ENCODE measurements at regions not wholly inside any gene's neighbourhood (a gene's known extent, or its start where the extent isn't known, plus 50 kb on each side); places are given as distances from the start of the nearest gene placed in this dataset.

- no peak for DNase-seq
These were observed 206.5 kb upstream of the PDE10A start for GRCh38 chr6:165869526-165869925.

- DNase-seq: no peak
These were observed 201.9 kb upstream of the PDE10A start for GRCh38 chr6:165864925-165865324.

DNA sequence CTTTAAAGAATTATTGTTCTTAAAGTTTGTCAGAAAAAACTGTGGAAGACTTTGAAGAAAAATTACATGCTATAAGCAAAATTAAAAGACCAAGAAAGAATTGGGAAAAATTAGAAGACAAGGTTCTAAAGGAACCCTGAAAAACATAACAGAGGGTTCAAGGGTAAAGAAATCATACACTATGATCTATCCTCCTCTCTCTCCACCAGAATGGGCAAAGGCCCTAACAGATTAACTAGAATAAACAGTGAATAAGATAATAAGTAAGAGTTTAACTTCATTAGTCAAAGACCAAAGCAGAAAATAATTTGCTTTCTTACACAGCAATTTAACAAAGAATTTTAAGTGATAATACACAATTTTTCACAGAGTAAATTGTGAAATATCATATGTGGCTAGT is 201.2 kb upstream of the PDE10A start:
- DNase-seq: no peak

DNA sequence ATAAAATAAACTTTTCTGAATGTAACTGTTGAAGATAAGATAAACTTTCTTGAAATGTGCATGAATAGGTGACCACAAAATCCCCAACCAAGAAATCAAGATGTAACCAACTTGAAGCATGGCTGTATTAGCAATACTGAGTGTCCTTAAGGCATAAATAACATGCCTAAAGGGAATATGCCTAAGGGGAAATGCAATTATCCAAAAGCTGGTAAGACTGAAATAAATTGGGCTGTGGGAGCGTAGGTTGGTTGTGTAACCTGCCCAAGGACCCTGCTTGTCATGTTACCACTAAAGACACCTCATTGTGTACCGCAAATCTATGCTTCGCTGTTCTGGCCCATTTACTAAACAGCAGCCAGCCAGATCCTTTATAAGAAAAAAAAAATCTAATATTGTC is 200.8 kb upstream of the PDE10A start:
- no peak for DNase-seq

DNA sequence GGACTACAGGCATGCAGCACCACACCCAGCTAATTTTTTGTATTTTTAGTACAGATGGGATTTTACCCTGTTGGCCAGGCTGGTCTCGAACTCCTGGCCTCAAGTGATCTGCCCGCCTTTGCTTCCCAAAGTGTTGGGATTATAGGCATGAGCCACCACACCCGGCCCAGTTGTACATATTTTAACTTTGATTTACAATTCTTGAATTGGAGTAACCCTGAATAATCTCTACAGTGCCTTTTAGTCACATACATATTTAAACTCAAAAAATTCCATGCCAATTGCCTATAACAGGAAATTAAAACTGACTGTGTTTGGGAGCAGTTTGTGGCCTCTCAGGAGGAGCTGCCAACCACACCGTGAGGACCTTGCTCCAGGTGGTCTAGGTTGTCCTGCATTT is 199.8 kb upstream of the PDE10A start:
- no peak for DNase-seq

GRCh38 chr6:165861226-165861625 is 198.2 kb upstream of the PDE10A start:
- no peak for DNase-seq

- no peak for DNase-seq
These were observed 195.5 kb upstream of the PDE10A start for GRCh38 chr6:165858586-165858985.

DNA sequence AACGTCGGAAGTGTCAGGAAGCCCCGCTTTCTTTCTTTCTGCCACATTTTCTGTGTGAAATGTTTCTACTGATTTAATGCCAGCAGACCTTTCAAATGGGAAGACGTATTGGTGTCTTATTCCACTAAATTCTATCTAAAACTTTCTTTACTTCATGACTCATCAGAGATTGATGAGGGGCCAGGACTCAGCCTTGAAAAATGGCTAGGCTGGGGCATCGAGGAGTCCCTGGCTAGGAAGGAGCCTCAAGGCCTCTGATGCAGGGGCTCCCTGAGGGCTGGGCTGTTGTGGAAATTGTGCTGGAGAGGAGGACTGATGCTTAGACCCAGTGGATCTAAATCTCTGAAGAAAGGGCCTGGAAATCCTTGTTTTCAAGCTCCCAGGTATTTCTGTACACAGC is 192.8 kb upstream of the PDE10A start:
- no peak for DNase-seq

DNA sequence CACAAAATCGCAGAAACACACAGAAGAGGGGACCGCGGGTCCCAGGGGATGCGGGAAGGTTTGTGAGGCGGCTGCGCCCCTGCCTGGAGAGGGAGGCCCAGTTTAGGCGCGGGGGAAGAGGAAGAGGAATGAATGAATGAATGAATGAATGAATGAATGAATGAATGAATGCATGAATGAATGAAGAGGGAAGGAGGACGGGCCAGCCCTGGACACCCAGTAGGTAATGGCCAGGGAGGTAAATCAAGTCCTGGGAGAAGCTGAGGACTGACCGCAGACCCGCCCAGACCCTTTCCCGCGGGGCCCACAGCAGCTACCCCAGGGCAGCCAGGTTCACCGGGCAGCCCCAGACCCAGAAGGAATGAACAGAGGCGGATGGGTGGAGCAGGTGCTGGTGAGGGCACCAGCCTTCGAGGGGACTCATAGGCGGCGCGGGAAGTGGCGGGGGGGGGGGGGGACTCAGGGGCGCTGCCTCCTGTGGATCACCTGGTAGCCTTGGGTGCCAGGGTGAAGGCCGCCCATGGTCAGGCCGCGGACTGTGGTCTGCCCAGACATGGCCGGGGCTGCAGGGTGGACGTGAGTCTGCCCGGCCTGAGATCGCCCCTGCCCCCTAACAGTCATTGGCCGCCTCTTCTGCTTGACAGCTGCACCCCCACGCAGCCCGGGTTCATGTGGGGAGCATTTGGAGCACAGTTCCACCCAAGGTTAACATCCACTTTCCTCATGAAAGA is 192.0 kb upstream of the PDE10A start:
- DNase-seq: no peak

GRCh38 chr6:165854061-165854862 is 191.2 kb upstream of the PDE10A start:
- no peak for DNase-seq

- no peak for DNase-seq
These were observed 189.6 kb upstream of the PDE10A start for GRCh38 chr6:165852676-165853075.

DNA sequence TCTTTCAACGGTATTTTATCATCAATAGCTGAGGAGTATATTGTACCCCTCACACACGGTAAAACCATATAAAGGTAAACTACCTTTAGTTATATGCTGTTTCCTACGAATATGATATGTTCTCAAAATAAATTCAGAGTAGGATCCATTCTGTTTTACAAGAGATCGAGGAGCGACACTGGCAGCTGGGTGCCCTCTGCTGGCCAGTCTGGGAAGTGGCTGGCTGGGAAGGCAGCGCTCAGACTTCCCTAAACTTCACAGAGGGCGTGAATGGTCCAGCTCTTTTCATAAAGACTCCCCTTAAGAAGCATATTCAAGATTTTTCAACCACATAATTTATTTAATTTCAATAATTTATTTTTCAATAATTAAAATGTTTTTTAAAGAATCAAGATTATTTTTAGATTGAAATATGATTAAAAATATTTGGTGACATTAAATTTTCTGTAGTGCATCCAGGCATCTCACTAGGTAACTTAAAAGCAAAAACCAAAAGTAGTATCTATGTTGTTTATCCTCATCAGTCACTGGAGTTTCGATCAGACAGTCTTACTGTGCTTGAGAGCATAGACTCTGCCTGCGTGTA is 187.5 kb upstream of the PDE10A start:
- peak; percentile 85 for DNase-seq

DNA sequence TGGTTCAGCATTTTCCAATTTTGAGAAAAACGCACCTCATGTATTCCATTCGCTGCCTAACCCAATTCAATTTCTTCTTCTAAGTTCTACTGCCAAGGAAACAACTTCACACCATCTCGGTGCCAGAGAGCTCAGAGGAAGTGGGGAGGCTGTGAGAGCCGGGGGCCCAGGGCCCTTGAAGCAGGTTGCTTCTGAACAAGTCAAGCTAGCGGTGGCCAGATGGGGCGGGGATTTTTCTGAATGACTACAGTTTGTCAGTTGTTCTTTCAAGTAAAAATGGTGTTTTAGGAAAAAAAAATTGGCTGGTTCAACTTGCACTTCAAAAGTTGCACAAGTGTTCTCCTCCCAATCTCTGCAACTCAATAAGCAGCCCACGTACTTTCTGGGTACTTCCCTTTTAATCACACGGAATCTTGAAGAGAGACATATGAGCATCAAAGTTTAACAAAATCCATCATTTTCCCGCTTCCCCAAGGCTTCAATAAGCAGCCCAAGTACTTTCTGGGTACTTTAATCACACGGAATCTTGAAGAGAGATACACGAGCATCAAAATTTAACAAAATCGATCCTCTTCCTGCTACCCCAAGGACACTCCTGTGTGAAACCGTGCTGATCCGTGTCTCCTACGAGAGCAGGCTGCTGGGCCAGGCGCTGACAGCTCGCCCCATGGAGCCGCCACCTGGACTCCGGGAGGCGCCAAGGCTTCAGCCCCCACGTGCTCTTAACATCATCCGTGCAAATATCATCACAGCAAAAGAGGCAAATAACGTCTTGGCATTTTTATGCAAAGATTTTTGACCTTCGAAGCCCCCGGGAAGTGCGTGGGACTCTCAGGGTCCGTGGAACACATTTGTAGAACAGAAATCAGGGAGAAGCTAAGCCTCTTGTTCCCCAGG is 186.7 kb upstream of the PDE10A start:
- DNase-seq: no peak

GRCh38 chr6:165848086-165848426 is 185.0 kb upstream of the PDE10A start:
- DNase-seq: no peak

DNA sequence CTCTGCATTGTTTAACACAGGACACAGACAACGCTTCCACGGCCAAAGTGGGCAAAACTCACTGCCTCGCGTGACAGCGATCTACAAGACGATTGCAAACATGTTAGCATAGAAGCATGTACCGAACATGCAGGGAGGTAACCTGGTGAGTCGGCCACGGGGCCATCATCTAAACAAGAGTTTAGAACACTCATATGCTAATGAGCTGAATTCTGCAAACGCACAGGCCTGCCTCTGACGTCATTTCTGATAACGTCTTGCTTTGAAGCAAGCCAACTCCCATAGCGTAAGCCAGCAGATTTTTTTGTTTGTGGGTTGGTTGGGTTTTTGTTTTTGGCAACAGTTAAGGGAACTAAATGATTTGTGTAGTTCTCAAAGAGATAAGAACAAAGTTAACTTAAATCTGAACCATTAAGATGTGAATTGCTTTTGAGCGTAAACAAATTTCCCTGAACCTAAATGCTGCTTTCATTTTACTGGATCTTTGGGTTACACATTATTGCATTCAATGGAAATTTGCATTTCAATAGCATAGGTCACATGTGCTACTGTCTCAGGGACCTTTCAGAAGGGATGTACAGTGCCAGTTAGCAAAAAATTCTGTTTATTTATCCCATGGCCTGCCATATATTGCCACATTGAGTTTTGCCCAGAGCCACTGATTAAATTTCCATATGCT is 184.5 kb upstream of the PDE10A start:
- DNase-seq: no peak

GRCh38 chr6:165846123-165846966 is 183.3 kb upstream of the PDE10A start:
- DNase-seq: no peak

- DNase-seq: no peak
These were observed 182.5 kb upstream of the PDE10A start for GRCh38 chr6:165845493-165845892.

- DNase-seq: no peak
These were observed 181.8 kb upstream of the PDE10A start for GRCh38 chr6:165844801-165845364.

DNA sequence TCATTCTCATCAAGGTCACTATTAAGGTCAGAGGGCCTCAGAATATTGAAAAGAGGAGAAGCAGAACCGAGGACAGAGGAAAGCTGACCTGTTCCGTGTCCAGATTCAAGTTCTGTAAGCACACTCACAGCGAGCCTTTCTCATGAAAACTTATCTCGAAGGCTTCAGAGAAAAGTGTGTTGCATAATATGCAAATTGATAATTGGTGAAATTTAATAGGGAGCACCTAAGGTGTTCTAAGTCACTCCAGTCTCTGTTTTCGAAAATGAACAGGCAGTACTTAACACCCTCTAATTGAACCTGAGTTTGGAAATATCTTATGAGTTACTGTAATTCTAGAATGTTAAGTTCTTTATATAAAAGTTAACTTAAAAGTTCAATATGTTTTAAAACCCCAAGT is 181.2 kb upstream of the PDE10A start:
- no peak for DNase-seq

GRCh38 chr6:165843568-165844113 is 180.6 kb upstream of the PDE10A start:
- no peak for DNase-seq

GRCh38 chr6:165843121-165843520 is 180.1 kb upstream of the PDE10A start:
- DNase-seq: no peak

All from right forelimb (tissue), 1 donor.